NCI-H774 (cell line): ENCODE measurements at regions not wholly inside any gene's neighbourhood (a gene's known extent, or its start where the extent isn't known, plus 50 kb on each side); places are given as distances from the start of the nearest gene placed in this dataset.

Source experiments
- DNase-seq: peaks from one replicate; lab custom pipeline; 2025; lab: John Stamatoyannopoulos, UW

- no peak for DNase-seq
These were observed 1173.3 kb downstream of the PCDH17 start for GRCh38 chr13:58804832-58805231.

GRCh38 chr13:58806401-58806800 is 1174.9 kb downstream of the PCDH17 start:
- DNase-seq: no peak

- no peak for DNase-seq
These were observed 1192.2 kb downstream of the PCDH17 start for GRCh38 chr13:58823701-58824100.

GRCh38 chr13:58827904-58828303 is 1196.4 kb downstream of the PCDH17 start:
- DNase-seq: no peak

GRCh38 chr13:58830841-58831240 is 1199.3 kb downstream of the PCDH17 start:
- DNase-seq: no peak

GRCh38 chr13:58838615-58839014 is 1207.1 kb downstream of the PCDH17 start:
- DNase-seq: no peak

- no peak for DNase-seq
These were observed 1211.5 kb downstream of the PCDH17 start for GRCh38 chr13:58843071-58843470.

GRCh38 chr13:58843567-58843966 is 1212.0 kb downstream of the PCDH17 start:
- no peak for DNase-seq

GRCh38 chr13:58850161-58850560 is 1218.6 kb downstream of the PCDH17 start:
- no peak for DNase-seq

- no peak for DNase-seq
These were observed 1220.5 kb downstream of the PCDH17 start for GRCh38 chr13:58852076-58852475.

- no peak for DNase-seq
These were observed 1223.7 kb downstream of the PCDH17 start for GRCh38 chr13:58855283-58855682.

- DNase-seq: no peak
These were observed 1227.4 kb downstream of the PCDH17 start for GRCh38 chr13:58858870-58859371.

- no peak for DNase-seq
These were observed 1233.7 kb downstream of the PCDH17 start for GRCh38 chr13:58865286-58865685.

GRCh38 chr13:58869566-58869965 is 1238.0 kb downstream of the PCDH17 start:
- DNase-seq: no peak

GRCh38 chr13:58876473-58876872 is 1244.9 kb downstream of the PCDH17 start:
- DNase-seq: no peak

GRCh38 chr13:58879114-58879513 is 1247.6 kb downstream of the PCDH17 start:
- DNase-seq: no peak

GRCh38 chr13:58882516-58882915 is 1251.0 kb downstream of the PCDH17 start:
- no peak for DNase-seq

- no peak for DNase-seq
These were observed 1251.9 kb downstream of the PCDH17 start for GRCh38 chr13:58883405-58883804.

GRCh38 chr13:58884353-58885209 is 1253.0 kb downstream of the PCDH17 start:
- no peak for DNase-seq

GRCh38 chr13:58889474-58889873 is 1257.9 kb downstream of the PCDH17 start:
- DNase-seq: no peak

- no peak for DNase-seq
These were observed 1261.9 kb downstream of the PCDH17 start for GRCh38 chr13:58893396-58893795.

- DNase-seq: no peak
These were observed 1257.3 kb downstream of the DIAPH3 start for GRCh38 chr13:58906329-58907007.

- DNase-seq: no peak
These were observed 1256.4 kb downstream of the DIAPH3 start for GRCh38 chr13:58907347-58907746.
